HS-5 (cell line): ENCODE measurements at regions not wholly inside any gene's neighbourhood (a gene's known extent, or its start where the extent isn't known, plus 50 kb on each side); places are given as distances from the start of the nearest gene placed in this dataset.
A peak's percentile ranks its signal among the peaks of the same experiment; 100 is the strongest.
"Not testable (repeated sequence)": the region's sequence is repeated elsewhere in the genome, so short reads cannot be mapped to it uniquely, and the experiment has no call there.

ENCODE experiments used
- DNase-seq: peaks from one replicate; pipeline ENCODE4 v3.0.0-alpha.2; 2012; ENCODE audit warnings: low read depth

DNA sequence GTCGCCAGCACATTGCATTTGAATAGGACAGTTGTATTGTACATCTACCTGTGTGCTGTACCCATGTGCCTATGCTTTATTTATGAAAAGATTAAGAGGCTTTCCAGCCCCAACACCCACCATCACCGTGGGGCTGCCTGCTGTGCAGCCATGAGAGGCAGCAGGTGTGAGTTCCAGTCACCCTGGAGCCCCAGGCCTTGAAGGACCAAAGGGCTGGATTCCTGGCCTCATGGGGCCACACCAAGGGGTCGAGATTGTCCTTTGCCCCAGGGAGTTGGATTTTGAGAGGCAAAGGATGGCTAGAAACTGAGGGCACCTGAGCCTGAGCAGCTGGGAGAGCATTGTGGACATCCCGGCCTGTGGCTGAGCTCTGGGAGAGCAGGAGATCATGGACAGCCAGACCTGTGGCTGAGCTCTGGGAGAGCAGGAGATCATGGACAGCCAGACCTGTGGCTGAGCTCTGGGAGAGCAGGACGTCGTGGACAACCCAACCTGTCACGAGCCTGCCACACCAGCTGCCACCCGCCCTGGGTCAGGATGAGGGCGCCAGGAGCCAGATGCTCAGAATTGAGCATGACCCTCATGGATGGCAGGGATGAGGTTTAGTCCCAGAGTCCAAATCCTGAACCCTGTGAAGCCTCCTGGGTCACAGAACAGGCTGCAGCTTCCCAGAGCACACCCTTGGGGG is 182.5 kb upstream of the RAB6C start:
- no peak for DNase-seq

DNA sequence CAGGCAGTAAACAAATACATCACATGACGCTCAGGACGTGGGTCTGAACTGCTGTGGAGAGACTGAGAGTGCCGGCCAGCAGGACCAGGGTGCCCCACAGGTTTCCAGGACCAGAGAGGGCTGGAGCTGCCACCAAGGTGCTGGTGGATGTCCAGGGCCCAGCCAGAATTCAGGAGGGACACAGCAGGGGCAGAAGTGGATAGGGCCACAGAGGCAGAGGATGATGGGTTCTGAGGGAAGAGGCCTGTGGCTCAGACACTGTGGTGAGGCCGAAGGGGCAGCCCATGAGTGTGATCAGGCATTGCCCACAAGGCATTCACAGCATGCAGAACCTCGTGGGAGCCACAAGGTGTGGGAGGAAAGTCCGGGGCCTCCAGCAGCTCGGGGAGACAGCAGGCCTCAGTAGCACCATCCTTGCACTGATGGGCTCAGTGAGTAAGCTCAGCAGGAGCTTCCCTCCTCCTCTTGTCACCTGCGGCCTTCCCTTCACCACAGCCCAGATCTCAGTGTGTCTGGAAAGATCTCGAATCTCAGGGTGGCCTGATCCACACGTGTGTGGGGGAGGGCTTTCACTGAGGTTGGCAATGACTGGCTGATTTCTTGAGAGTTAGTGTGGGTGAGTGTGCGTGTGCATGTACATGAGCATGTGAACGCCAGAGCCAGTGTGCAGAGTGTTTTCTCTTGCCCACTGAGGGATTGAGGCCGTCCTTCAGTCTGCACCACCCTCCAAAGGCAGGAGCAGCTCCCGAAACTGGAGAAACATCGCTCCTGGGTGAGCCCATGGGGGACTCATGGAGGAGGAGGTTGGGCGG is 181.8 kb upstream of the RAB6C start:
- DNase-seq: no peak

DNA sequence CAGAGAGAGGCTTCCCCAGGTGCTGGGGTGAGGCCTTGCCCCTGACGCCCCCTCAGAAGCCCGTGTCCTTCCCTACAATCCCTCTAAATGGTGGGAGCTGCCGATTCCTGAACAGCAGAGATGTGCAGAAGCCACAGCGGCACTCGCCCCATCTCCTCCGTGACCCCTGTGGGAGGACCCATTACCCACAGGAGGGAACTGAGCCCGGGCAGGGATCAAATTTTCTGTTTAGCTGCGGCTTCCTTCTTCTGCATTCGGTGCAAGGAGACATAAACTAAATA is 181.2 kb upstream of the RAB6C start:
- no peak for DNase-seq

DNA sequence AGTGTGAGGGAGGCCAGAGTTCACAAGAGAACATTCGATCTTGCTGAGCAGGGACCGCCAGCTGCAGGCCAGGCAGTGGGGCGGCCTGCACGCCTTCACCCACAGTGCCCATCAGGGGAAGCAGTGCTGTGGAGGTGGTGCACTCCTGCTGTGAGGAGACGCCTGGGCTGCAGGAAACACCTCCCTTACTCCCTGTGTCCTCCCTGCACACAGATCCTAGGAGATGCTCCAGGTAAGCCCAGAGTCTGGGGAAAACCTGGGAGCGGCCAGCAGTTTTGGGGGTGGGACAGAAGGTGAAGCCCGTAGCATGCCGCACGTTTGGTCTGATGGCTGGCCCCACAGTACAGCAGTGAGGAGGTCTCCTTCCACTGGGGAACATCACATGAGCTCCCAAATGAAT is 180.8 kb upstream of the RAB6C start:
- no peak for DNase-seq

DNA sequence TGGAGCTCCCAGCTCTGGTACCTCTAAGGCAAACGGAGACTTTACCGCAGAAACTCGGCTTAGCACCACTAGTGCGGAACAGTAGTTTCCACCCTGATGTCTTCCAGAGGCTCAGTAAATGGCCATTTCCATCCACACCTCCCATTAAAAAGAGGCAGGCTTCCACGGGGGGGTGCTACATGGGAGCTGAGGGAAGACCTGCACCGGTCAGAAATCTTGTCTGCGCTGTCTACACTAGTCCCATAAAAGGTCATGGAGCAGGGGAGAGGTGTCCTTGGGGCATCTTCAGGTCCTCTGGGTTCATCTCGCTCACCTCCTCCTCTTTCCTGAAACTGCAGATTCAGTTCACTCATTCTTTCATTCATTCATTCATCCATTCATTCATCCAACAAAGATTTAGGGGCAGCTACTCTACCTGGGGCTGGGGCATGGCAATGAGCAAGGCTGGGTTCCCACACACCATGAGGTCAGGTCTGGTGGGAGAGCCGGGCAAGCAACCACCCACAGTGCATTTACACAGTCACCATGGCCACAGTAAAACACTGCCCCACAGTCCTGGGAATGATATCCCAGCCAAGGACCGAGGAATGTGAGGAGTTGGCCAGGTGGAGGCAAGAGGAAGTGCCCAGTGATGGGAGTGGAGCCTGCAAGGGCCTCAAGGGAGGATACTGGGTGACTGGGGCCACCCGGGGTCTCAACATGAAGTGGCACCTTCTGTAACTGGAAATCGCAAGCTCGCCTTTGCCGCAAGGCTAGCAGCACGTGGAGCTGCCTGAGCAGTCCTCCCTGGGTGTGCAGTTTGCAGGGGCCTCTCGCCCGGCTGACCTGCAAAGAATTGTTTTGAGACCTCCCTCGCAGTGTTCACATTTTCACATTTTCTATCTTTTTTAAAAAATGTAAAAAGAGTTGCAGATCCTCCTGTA is 180.2 kb upstream of the RAB6C start:
- DNase-seq: no peak

DNA sequence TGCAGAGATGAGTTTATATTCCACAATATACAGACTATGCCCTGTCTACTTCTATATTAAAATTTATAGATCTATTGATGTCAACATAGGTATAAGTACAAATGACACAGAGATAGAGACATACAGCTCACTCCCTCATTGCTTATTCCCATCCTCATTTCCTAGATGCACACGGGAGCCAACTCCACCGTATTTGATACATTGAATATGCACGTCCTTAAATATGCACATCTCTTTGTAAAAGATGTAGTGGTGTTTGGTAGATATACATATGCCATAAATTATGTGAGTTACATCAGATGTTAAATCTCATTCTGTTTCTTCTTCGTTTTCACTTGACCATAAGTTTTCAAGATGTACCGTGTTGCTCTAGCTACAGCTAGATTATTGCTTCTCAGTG is 179.2 kb upstream of the RAB6C start:
- DNase-seq: no peak

DNA sequence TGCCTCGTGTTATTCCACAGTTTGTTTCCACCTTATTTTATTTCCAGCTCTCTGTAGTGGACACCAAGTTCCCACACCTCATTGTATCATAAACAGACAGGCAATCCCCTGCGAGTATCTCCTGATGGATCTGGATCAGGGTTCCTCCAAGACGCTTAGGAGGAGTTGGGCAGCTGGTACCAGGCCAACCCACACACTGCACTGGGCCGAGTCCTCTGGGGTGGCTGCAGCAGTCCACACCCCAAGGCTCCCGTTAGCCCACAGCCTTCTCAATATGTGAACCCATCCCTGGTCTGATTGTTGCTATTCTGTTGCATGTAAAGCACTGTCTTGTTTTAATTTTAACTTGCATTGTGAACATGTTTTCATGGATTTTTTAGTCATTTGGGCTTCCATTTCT is 178.8 kb upstream of the RAB6C start:
- DNase-seq: no peak

DNA sequence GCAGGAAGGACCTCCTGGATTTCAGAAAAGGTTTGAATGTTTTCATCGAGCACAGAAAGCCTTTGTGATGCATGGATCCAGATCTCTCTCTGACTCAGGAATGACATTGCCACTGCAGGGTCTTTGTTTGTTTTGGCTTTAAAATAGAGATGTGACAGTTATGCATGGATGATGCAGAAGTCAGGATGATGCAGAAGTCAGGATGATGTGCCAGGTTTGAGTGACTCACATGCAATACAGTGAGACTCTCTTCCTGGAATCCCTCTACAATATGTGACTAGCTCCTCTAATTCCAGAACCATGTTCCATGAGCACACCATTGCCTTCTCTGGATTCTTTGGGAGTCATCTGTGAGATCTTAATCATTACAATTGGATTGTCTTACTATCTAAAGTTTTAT is 177.9 kb upstream of the RAB6C start:
- DNase-seq: peak; percentile 29

DNA sequence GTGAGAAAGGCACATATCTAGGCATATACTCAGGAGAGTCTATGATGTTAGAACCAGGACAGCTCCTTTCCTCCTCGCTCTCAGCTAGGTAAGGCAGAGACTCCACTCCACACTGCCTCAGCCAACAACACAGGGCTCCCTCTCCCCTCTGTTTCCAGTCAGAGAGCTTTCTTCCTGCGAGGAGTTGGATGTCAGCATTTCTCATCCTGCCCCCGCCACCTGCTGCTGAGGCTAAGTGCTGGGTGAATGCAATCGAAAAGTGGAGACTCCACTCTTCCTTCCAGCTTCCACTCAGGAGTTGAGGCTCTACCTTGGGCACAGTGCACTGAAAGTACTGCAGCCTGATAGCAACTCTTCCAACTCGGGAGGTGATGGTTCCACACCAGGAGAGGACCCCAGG is 177.2 kb upstream of the RAB6C start:
- DNase-seq: no peak

DNA sequence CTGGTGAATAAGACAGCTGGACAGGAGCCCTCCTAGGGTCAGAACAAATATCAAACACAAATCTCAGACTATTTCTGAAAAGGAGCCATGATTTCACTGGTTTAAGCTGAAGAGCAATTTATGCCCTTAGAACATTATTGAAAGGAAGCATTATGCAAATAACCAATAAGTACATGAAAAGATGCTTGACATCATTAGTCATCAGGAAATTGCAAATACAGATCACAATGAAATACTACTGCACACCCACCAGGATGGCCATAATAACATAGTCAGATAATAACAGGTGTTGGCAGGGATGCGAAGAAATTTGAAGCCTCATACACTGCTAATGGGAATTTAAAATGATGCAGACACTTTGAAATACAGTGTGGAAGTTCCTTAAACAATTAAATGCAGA is 176.4 kb upstream of the RAB6C start:
- no peak for DNase-seq

DNA sequence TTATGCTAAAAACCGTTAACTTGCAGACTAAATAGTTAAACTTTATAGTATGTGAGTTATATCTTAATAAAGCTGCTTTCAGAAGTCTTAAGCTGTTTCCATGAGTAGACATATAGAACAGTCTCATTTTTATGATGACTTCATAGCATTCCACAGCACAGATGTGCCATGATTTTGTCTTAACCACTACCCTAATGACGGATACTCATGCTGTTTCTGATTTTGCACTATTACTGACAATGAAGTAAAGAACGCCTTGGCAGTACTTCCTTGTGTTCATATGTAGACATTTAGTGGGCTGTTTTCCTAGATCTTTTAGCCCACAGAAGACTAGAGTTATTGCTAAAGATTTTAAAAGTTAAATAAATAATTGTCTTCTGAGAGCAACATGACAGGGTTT is 175.6 kb upstream of the RAB6C start:
- no peak for DNase-seq

DNA sequence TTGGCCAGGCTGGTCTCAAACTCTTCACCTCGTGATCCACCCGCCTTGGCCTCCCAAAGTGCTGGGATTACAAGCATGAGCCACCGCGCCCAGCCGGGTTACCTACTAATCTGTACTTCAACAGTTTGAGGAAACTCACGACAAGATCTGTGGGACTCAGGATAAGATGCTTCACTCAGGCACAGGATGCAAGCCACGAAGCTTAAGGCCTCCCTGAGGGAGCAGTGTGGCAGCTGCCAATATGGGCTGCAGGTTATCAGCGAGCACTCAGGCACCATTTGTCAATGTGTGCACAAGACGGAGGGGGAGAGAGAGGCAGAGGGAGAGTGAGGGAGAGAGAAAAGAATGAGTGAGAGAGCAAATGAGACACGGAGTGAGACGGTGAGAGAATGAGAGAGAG is 173.6 kb upstream of the RAB6C start:
- no peak for DNase-seq

DNA sequence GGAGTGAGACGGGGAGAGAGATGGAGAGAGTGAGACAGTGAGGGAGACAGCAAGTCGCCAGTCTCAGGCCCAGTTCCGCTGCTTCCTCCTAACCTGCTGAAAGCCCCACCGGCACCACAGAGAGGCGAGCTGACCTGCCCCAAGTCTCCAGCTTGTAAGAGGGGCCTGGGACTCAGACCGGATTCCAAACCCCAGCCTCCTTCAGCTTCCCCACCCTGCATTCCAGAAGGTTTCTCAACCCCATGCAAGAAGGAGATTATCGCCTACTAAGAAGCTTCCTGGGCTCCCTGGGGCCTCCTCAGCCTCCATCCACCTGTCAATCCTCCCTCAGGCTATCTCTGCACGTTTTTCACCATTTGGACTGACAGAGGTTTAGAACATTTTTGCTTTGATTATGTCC is 173.1 kb upstream of the RAB6C start:
- DNase-seq: no peak

DNA sequence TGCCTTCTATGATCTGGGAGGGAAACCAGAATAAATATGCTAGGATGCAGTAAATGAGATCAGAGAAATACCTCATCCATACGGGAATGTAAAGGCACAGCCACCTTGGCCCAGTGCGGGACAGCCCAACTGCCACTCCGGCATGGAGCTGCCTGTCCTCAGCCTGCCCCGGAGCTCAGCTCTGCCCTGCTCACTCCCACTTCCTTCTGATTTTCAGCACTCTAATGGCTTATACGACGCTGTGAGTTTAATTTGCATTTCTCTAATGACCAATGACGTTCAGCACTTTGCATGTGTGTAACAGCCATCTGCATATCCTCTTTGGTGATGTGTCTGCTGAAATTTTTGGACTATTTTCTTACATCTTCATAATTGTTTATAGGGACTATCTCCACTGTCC is 172.5 kb upstream of the RAB6C start:
- DNase-seq: no peak

DNA sequence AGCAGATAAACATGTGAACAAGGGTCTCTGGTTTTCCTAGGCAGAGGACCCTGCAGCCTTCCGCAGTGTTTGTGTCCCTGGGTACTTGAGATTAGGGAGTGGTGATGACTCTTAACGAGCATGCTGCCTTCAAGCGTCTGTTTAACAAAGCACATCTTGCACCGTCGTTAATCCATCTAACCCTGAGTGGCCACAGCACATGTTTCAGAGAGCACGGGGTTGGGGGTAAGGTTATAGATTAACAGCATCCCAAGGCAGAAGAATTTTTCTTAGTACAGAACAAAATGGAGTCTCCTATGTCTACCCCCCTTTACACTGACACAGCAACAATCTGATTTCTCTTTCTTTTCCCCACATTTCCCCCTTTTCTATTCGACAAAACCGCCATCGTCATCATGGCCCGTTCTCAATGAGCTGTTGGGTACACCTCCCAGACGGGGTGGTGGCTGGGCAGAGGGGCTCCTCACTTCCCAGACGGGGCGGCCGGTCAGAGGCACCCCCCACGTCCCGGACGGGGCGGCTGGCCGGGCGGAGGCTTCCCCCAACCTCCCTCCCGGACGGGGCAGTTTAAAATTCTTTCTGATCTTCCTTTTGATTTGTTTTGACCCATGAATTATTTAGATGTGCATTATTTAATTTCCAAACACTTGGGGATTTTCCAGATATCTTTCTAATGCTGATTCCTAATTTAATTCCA is 171.7 kb upstream of the RAB6C start:
- not testable (repeated sequence) for DNase-seq

DNA sequence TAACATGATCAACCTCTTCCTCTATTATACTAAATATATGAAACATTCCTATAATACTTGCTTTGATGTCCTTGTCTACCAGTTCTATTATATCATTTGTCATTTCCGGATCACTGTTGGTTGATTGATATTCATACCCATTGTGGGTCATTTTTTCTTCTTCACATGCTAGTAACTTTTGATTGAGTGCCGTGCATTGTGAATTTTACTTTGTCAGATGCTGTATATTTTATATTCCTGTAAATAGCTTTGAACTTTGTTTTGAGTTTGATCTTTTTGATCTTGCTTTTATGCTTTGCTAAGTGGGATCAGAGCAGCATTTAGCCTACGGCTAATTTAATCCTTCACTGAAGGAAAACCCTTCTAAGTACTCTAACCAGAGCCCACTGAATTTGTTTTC is 168.9 kb upstream of the RAB6C start:
- DNase-seq: no peak

DNA sequence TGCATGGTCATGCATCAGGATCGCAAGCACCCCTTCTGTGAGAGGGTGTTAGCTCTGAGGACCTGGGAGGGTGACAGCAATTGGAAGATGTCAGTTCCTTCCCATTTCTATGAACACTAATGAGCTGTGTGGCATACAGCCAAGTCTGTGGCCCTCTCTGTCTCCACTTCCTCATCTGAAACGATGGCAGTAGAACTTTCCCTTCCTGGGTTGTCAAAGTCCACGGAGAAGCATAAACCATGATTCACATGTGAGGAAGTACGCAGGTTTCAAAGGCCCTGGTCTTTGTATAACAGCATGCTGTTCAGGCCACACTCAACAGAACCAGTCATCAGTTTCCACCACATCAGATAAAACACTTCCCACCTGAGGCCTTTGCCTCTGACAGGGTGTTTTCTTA is 167.4 kb upstream of the RAB6C start:
- no peak for DNase-seq

DNA sequence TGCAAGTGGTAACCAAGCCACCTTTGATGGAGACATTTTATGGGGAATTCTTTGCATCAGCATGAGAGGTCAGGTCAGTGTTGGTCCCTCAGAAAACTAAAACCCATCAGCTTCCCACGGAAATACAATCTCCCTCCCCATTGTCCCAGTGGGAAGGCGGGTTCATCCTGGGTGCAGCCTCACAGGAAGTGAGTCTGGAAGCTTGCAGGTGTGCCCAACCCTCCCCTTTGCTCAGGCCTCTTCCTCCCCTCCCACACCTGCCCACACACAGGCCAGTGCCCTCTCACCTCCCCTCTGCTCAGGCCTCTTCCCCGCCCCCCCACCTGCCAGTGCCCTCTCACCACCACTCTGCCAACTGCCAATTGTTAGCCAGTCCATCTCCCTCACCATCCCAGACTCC is 166.8 kb upstream of the RAB6C start:
- DNase-seq: no peak

DNA sequence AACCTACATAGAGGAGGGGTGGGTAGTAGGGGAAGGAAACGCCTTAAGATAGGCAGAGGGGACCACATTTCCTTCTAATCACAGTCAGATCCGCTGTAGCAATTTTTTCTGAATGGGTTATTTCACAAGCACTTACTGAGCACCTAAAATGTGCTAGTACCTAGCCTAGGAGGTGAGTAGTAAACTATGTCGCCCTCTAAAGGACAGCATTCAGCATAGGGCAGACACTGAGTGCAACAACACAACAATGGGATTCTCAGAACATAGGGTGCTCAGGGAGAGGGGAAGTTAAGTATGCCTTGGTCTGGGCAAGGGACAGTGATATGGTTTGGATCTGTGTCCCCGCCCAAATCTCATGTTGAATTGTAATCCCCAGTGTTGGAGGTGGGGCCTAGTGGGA is 166.1 kb upstream of the RAB6C start:
- no peak for DNase-seq

DNA sequence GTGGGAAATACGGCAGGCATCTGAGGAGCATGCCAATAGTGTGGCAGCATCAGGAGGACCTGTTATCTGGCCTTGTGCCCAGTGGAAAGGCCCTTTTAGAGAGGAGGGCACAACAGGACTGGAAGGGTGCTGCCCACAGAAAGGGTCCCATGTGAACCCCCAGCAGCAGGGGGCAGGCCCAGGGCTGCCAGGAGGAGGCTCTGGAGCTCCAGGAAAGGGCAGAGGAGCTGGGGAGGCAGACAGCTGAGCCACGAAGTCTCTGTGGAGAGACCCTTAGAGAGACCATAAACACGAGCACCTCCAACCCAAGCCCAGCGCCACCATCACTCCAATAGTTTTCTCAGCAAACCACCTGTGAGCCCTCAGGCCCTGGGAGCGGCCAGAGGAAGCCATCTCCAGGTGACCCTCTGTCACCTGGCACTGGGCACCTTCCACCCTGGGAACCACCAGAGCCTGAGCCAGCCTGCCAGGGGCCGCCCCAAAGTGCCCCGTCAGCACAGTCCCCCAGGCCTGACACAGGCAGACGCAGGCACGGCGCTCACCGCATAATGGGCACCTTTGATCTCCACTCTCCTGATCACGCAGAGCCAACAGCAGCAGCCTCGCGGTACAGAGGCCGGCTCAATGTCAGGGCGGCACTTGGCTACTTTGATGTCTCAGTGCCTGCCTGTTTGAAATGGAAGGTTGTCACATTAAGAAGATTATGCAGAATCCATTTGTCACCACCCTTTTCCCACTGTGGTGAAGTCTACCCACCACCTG is 162.5 kb upstream of the RAB6C start:
- DNase-seq: no peak

DNA sequence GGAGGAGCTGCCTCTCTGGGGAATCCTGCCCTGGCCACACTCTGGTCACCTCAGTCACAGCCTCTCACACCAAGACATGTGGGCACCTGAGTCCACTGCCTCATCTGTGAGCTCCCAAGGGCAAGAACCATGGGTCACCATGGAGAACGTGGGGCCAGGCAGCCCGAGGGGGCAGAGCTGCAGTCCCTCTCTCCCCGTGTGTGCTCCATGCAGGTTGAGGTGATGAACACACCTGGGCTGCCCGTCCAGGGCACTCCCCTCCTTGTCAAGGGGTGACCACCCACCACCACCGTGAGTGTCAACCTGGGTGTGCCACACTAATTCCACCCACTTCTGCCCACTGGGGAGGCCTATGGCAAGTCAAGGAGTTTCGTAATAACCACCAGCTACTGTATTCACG is 159.6 kb upstream of the RAB6C start:
- no peak for DNase-seq

DNA sequence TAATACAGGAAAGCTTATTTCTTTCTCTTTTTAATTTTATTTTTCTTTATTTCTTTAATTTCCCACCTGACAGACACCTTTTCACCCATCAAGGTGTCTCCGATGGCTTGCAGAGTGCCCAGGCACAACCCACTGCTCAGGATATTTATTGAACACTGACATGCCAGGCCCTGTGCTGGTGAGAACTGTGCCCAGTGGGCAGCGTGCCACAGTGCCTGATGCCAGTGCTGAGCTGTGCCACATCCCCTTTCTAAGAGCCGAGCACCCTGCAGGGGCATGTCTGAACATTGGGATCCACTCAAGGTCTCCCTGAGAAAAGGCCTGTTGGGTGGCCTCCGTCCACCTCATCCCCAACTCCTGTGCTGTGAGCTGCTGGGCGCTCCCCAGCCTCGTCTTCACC is 158.6 kb upstream of the RAB6C start:
- DNase-seq: no peak
